HG03196 (cell line): ENCODE measurements at regions not wholly inside any gene's neighbourhood (a gene's known extent, or its start where the extent isn't known, plus 50 kb on each side); places are given as distances from the start of the nearest gene placed in this dataset.
"Not testable (repeated sequence)": the region's sequence is repeated elsewhere in the genome, so short reads cannot be mapped to it uniquely, and the experiment has no call there.

Experiments
- ATAC-seq: cut with Tn5 transposase; IDR thresholded peaks from one replicate; pipeline ENCODE4 v1.9.1; 2021; ENCODE audit not compliant: unreplicated experiment

DNA sequence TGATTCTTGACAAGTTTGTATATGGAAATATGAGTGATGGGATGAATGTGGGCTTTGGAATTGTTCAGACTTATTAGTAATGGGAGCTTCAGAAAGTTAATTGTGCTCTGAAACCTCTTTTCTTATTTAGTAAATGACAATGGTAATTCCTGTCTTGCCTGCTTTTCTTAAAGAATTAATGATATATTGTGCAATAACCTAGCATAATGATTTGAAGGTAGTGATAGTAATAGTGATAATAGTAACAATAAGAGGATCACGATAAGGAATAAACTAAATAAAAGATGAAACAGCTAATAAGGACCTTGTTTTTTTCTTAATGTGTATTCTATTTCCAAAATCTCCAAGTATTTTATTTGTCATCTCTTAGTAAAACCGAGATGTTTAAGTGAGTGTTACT lies 245.0 kb upstream of the CPHXL start:
- ATAC-seq, result no peak

DNA sequence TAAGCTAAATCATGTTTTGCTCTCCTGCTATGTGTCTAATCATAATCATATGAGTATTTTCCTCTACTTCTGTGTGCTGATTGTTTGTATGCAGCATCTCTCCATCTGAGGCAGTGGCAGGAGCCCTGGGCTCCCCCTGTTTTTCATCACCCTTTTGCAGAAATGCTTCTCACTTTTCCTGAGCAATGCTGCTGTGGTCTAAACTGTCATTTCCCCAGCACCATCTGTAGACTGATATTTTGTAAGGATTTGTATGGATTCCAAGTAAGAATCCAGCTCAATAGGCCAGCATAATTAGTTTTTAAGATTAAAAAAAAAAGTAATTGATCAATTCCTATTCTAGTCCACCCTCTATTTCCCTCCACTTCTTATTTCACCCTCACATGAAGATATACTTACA lies 257.0 kb upstream of the CPHXL start:
- no peak for ATAC-seq

DNA sequence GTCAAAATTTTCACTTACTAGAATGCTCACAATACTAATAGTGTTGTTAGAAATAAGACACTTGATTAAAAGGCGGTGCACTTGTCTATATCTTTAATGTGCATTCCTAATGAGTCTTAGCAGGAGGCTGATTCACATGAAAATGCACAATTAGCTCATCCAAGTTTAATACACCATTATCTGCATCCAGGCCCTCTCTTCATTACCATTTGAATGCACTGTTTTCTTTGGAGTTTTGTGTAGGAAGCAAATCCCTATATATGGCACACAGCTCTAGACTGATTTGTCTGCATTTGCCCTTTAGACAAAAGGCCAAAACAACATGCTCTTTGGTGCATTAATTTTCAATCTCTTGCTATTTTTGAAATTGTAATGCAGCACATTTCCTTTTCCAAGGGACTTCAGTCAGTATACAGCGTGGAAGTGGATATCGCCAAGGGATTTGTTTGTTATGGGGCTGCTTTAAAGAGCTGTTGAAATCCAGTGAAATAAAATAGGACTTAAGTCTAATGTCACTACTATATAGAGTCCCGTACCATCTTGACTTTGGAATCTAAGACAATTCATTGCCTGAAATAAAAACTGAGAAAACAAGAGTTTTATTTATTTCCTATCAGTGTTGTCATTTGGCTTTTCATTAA lies 257.6 kb upstream of the CPHXL start:
- no peak for ATAC-seq

DNA sequence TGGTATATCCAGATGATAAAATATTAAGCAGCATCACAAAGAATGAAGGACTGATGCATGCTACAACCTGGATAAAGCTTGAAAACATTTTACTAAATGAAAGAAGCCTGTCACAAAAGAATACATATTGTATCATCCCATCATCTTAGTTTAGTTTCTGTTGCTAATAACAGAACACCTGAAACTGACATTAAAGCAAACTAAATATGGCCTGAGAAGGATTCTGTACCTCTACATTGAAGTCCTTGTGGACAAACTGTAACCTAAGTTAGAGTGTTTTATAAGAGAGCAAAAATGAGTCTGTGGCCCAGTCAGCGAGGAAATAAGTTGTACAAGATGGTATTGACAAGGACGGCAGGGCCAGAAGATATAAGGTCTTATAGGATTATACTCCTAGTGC lies 261.0 kb upstream of the CPHXL start:
- ATAC-seq, result no peak

DNA sequence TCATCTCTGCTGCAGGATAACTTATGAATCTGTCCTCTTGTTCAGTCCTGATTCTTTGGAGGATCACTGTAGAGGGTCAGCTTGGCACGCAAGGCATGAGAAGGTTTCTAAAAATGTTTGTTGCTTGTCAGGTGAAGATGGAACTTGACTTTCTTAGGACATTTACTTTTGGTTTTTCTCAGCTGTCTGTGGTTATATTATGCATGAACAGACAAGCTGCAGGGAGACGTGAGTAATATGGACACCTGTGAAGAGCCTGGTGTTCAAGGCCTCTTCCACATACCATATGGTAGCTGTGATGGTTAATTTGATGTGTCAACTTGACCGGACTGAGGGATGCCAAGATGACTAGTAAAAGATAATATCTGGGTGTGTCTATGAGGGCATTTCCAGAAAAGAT lies 270.2 kb upstream of the CPHXL start:
- no peak for ATAC-seq

DNA sequence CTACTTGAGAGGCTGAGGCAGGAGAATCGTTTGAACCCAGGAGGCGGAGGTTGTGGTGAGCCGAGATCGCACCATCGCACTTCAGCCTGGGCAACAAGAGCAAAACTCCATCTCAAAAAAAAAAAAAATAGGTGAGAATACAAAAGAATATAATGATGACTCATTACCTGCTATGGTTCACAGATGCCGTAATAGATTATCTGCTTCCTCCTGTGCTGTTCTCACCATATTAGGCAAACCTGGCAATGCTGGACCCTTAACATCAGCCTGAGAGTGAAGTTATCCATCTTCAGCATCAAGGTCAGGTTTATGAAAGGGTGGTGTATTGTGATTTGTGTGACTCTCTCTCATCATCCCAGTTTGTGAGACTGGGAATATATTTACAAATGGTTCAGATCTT lies 271.3 kb upstream of the CPHXL start:
- no peak for ATAC-seq

DNA sequence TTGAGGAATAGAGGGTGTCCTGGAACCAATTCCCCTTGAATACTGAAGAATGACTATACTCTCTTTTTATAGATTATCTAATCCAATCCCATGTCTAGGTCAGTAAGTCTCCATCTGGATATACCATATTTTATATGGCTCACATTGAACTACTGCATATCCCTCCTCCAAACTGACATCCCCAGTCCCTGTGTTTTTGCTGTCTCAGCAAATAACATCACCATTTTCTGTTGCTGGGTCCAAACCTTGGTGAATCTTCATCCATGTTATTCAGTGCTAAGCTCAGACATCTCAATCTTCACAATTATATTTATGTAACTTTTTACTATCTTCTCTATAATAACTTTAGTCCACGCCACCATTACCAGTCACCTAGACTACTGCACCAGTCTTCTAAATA lies 269.6 kb upstream of the CNTNAP4 start:
- ATAC-seq, result no peak

DNA sequence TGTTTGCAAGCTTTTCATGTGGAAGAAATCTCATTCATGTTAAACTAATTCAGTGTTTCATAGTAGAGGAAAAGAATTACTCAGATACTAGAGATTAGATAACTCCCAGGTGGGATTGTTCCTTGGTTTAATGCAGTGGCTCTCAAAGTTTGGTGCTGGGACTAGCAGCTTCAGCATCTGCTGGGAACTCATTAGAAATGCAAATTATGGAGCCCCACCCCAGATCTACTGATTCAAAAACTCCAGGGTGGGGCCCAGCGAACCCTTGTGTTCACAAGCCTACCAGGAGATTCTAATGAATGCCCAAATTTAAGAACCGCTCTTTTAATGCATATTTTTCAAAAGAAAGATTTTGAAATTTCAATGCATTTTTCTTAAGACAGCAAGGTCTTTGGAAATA lies 253.4 kb upstream of the CNTNAP4 start:
- ATAC-seq, result no peak

DNA sequence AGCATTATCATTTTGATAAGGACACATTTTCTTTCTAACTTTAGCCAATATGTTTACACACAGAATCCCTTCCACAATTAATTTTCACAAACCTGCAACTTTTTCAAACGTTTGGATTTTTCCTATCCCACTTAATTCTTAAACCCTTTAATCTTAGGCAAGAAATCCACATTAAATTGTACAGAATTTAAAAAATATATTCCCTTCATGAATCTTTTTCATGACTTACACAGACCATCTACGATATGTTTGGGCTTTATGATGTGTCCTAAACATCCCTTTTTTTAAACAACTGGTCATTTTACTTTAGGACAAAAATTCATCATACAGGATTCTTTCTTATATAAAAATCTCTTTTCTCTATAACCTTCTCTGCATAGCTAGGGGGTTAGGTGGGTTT lies 241.5 kb upstream of the CNTNAP4 start:
- ATAC-seq, result no peak

DNA sequence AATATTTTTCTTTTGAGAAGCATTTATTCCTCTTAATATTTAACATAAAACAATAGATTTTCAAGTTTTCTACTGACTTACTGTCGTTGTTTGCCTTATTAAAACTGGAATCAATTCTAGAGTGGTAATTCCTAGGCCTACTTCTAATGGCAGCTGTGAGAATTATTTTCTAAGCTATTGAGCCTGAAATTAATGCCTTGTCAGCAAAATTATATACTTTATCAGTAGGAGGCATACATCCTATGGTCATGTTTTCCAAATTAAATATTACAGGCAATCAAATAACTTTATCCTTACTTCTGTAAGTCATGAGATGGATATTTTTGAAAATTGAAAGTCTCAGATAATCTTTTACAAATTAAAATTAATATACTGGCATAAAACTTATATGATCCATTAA lies 239.1 kb upstream of the CNTNAP4 start:
- ATAC-seq, result no peak

DNA sequence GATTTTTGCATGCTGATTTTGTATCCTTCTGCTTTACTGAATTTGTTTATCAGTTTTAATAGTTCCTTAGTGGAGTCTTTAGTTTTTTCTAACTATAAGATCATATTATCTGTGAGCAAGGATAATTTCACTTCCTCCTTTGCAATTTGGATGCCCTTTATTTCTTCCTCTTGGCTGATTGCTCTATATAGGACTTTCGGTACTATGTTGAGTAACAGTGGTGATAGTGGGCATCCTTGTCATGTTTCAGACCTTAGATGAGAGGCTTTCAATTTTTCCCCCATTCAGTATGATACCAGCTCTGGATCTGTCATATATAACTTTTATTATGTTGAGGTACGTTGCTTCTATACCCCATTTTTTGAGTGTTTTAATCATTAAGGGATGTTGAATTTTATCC lies 224.5 kb upstream of the CNTNAP4 start:
- no peak for ATAC-seq

DNA sequence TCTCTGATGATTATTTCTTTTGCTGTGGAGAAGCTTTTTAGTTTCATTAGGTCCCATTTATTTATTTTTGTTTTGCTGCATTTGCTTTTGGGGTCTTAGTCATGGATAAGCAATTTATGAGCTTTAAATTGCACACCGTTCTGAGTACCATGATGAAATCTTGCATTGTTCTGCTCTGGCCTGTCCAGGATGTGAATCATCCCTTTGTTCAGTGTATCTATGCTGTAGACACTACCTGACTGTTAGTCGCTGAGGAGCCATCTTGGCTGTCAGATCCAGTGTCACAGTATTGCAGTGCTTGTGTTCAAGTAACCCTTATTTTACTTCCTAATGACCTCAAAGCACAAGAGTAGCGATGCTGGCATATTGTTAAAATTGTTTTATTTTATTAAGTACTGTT lies 218.0 kb upstream of the CNTNAP4 start:
- ATAC-seq, result no peak

DNA sequence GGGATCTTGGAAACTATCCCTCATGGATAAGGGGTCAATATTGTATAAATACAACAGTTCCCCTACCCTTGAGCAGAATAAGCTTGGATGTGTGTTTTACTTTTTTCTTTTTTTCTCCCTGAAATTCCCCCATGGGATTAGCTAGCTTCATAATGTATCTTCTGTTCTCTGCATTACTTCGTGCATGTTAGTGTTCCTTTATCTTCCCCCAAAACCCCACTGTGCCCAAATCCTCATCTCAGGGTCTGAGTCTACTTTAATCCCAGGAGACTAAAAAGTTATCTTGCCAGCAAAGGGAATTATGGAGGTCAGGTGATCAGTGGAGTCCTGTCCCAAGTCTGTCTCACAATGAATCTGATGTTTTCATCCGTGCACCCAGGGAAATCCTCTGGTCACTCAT lies 217.5 kb upstream of the CNTNAP4 start:
- ATAC-seq, result no peak

DNA sequence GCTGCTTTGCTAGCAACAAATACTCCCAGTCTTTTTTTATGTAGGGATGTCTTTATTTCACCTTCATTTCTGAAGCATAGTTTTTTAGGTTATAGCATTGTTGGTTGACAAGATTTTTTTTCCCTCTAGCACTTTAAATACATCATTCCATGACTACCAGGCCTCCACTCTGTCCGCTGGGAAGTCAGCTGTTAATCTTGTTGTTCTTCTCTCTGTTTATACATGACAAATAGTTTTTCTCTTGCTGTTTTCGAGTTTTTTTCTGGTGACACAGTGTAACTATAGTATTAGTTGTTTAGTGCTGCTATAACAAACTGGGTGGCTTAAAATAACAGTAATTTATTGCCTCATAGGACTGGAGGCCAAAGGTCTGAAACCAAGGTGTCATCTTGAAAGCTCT lies 205.5 kb upstream of the CNTNAP4 start:
- ATAC-seq, result no peak

DNA sequence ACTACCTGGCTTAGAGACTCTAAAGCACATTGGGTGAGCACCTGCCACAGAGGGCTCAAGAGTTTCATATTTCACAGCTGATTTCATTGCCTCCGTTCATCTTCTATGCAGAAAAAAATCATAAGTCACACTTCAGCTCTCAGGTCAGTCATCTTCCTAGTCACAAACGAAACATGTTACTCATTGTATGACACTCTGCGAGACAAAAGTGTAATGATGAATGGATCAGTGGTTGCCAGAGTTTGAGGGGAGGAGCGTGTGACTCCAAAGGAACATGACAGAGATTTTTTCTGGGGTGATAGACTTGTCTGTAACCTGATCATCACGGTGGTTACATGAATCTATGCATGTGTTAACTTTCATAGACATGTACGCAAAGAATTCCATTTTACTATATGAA lies 195.2 kb upstream of the CNTNAP4 start:
- no peak for ATAC-seq

DNA sequence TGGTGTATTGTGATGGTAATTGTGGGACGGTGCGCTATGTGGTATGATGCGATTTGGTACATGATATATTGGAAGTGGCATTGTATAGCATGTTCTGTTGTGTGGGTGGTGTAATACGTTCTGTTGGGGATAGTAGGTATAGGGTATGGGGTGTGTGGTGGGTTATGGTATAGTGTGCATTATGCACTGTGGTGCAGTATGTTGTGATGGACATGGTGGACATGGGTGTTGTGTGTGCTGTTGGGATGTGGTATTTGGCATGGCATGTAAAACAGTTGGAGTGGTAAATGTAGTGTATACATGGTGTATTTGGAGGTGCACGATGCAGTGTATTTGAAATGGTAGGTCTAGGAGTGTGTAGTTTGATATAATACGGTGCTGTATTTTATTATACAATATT lies 170.6 kb upstream of the CNTNAP4 start:
- no peak for ATAC-seq

DNA sequence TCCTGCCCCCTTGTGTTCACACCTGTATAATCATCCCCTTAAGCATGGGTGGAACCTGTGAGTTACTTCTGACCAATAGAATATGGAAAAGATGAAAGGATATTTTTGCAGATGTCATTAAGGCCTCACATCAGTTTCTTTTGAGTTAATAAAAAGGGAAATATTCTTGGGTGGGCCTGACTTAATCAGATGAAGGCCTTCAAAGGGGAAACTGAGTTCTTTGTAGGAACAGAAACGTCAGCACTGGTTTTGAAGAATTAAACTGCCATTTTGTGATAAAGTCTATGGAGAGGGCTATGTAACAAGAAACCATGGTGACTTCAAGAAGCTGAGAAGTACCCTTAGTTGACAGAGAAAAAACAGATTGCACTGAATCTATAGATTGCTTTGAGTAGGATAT lies 168.7 kb upstream of the CNTNAP4 start:
- ATAC-seq, result no peak

DNA sequence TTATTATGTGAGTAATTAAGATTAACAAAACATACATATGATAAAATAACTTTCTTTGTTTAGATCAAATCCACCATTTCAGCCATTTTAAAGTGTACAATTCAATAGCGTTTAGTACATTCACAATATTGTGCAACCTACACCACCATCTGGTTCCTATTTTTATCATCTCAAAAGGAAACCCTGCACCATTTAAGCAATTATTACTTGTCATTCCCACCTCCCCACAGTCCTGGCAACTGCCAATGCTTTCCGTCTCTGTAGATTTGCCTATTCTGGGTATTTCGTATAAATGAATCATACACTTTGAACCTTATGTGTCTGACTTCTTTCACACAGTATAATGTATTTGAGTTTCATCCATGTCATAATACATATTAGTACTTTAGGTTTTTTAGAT lies 162.5 kb upstream of the CNTNAP4 start:
- no peak for ATAC-seq

DNA sequence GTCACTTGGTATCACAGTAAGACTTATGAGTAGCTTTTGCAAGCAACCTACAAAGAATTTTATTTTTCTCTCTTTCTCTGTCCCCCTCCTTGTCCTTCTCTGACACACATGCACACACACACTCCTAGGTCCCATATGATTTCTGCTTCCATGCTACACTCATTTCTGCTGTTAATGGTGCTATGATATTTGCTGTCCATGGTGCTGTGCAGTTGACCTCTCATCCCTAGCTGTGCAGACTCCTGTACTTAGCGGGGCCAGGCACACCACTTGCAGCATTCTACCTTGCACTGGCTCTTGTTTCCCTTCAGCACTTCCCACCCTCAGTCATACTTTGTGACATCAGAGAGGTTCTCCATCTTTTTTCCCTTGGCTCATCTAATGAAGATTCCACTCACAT lies 158.9 kb upstream of the CNTNAP4 start:
- no peak for ATAC-seq

DNA sequence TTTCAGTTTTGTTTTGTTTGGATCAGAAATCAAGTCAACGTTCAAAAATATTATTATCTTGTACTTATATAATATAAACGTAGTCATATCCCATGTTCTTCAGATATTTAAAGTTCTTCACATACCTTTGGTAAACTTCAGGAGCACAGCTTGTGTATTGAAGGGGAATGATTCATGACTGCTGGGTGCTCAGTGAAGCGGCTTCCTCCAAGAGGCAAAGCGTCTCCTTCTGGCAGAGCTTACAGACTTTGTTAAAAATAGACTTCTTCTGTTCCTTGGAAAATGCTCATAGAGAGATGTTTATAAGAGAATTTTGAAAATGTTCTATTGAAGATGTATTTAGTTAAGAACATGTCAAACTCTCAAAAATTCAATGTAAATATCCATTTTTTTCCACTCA lies 155.6 kb upstream of the CNTNAP4 start:
- no peak for ATAC-seq

DNA sequence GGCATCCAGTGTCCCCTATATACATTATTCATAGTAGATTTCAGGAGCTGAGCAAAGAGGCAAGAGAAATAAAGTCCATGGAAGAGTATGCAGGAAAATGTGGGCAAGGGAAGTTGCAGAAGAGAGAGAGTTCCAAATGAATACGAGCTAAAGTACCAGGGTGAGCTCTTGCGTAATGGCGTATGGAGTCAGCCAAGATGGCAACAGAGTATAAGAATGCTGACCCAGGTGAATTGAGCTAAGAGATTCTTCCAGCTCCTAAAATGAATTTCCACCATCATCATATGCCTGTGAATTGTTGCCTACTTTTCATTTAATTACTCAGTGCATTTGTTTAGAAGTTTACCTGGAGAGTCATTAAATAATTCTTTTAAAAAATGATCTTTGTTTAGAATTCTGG lies 153.2 kb upstream of the CNTNAP4 start:
- ATAC-seq, result no peak

DNA sequence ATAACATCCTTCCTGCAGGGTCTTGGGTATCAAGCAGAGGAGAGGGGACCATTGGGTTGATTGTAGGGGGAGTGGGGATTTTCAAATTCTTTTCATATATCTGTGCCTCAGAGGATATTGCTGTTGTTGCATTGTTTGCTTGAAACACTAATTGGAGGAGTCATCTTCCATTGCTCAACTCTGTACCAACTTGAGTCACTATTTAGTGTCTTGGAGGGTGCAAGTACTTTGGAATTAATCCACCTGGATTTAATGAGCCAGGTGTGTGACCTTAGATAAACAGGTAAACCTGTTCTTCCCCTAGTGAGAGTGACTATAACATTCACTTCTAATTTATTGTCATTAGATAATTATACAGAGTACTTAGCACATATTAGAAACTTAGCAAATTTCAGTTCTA lies 151.3 kb upstream of the CNTNAP4 start:
- no peak for ATAC-seq

DNA sequence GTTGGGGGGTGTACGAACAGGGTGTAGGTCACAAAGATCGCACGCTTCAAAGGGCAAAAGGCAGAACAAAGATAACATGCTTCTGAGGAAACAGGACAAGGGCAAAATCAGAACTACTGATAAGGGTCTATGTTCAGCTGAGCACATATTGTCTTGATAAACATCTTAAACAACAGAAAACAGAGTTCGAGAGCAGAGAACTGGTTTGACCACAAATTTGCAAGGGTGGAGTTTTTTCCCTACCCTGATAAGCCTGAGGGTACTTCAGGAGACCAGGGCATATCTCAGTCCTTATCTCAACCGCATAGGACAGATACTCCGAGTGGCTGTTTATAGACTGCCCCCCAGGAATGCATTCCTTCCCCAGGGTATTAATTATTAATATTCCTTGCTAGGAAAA lies 139.1 kb upstream of the CNTNAP4 start:
- not testable (repeated sequence) for ATAC-seq

DNA sequence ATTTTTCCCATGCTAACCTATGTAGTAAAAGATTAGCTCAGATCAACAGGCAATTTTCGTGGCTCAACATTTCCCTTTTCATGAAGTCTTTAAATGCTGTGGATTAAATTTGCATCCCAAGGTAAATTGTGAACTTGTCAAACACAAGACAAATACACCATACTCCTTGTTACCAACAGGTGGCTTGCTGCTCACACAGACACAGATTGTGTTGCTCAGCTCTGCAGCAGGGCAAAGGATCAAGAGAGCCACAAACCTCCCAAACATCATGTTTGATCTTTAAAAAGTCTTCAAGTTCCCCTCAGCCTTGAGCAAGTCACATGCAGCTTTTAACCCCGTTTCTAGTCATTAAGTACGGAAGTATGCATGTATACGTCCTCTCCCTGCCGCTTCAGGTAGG lies 119.6 kb upstream of the CNTNAP4 start:
- no peak for ATAC-seq
